CD4-positive, alpha-beta T cell (primary cell): ENCODE measurements at regions not wholly inside any gene's neighbourhood (a gene's known extent, or its start where the extent isn't known, plus 50 kb on each side); places are given as distances from the start of the nearest gene placed in this dataset.

Experiments
- ATAC-seq: fragments of 200-7000 bp; cut with Tn5 transposase; one replicate; pipeline ENCODE4 v1.10.0; 2022; ENCODE audit warnings: mild to moderate bottlenecking; ENCODE audit not compliant: poor library complexity
- CTCF ChIA-PET: fragments of 350-600 bp; sonication (Branson Sonifier 250); formaldehyde crosslinking; loops from one replicate; lab custom pipeline; 2021; ENCODE audit warnings: antibody characterized with exemption, inconsistent platforms; lab: Charles Lee
- POLR2A ChIA-PET: fragments of 350-600 bp; sonication (Branson Sonifier 250); formaldehyde crosslinking; loops from one replicate; lab custom pipeline; 2021; ENCODE audit warnings: antibody characterized with exemption, inconsistent platforms; lab: Charles Lee
- DNase-seq, 14 experiments: peaks; one replicate each; pipeline ENCODE4 v3.0.0-alpha.2; 2013 to 2020; ENCODE audit warnings: mixed read lengths in 2 of 14
- H3K27ac ChIP-seq, 2 donors: one replicate each; pipeline versions ENCODE4 v1.5.1 to v1.7.0; 2013; ENCODE audit warnings: low read length in 2 of 2, low read depth in 1 of 2, mild to moderate bottlenecking in 1 of 2
- H3K27me3 ChIP-seq, 2 experiments: 1 replicate in 1 of 2; 2 replicates in 1 of 2; pipeline versions ENCODE4 v1.6.1 to v1.7.0; 2013; ENCODE audit warnings: low read length in 2 of 2, control low read depth in 1 of 2, mild to moderate bottlenecking in 1 of 2, moderate library complexity in 1 of 2; ENCODE audit not compliant: insufficient read depth in 2 of 2, control insufficient read depth in 1 of 2
- H3K36me3 ChIP-seq: one replicate; pipeline ENCODE4 v1.6.1; 2013; ENCODE audit warnings: low read length, control low read depth; ENCODE audit not compliant: insufficient read depth
- H3K4me1 ChIP-seq: one replicate; pipeline ENCODE4 v1.6.1; 2013; ENCODE audit warnings: low read length, control low read depth; ENCODE audit not compliant: insufficient read depth
- H3K4me3 ChIP-seq: one replicate; pipeline ENCODE4 v1.5.1; 2013; ENCODE audit warnings: mild to moderate bottlenecking, low read length, moderate library complexity
- H3K9me3 ChIP-seq, 2 experiments: 1 replicate in 1 of 2; 2 replicates in 1 of 2; pipeline versions ENCODE4 v1.6.1 to v1.7.0; 2013; ENCODE audit warnings: low read length in 2 of 2, mild to moderate bottlenecking in 2 of 2, control low read depth in 1 of 2, moderate library complexity in 1 of 2; ENCODE audit not compliant: control insufficient read depth in 1 of 2, insufficient read depth in 1 of 2
- H3K27ac Mint-ChIP-seq: one replicate; pipeline ENCODE4 v1.8.0; 2020; ENCODE audit warnings: mixed read lengths
- H3K27me3 Mint-ChIP-seq: one replicate; pipeline ENCODE4 v1.8.0; 2021; ENCODE audit warnings: mixed read lengths
- H3K36me3 Mint-ChIP-seq: one replicate; pipeline ENCODE4 v1.8.0; 2021; ENCODE audit warnings: low read depth, mixed read lengths
- H3K4me1 Mint-ChIP-seq: one replicate; pipeline ENCODE4 v1.8.0; 2021; ENCODE audit warnings: low read depth, mixed read lengths
- H3K4me3 Mint-ChIP-seq: one replicate; pipeline ENCODE4 v1.8.0; 2020; ENCODE audit warnings: mild to moderate bottlenecking, mixed read lengths
- H3K9me3 Mint-ChIP-seq: one replicate; pipeline ENCODE4 v1.8.0; 2020; ENCODE audit warnings: mixed read lengths
- CTCF ChIP-seq: fragments of 200-600 bp; IDR thresholded peaks from one replicate; pipeline ENCODE4 v1.8.0; 2022; ENCODE audit warnings: antibody characterized with exemption, mild to moderate bottlenecking
- intact Hi-C, 2 experiments: fragments of 100-400 bp; cut with DNase I in 1 of 2; cut with micrococcal nuclease in 1 of 2; formaldehyde crosslinking; loops; one replicate each; pipeline versions ENCODE4 v1.15.1 to v1.9.0; 2023 to 2025; cut with DNase I, micrococcal nuclease

- H3K27me3 Mint-ChIP-seq: no peaks in the 10 kb centered on the region
- no peak overlapping the region for H3K27ac Mint-ChIP-seq
- no peak overlapping the region for H3K27ac ChIP-seq
- no peak for DNase-seq
- peaks cover 3% of the 10 kb centered on the region for H3K9me3 Mint-ChIP-seq
- intact Hi-C loops: no loop called here
- no peak overlapping the region for H3K4me3 ChIP-seq
- no peak for ATAC-seq
- no peaks in the 10 kb centered on the region for H3K36me3 Mint-ChIP-seq
- H3K4me1 Mint-ChIP-seq: no peaks in the 10 kb centered on the region
- H3K27me3 ChIP-seq: no peaks in the 10 kb centered on the region
- H3K9me3 ChIP-seq: no peaks in the 10 kb centered on the region
- TF ChIP-seq CTCF: no peak
- ChIA-PET POLR2A (no interaction called here), CTCF (no interaction called here)
- H3K36me3 ChIP-seq: no peaks in the 10 kb centered on the region
- no peak overlapping the region for H3K4me3 Mint-ChIP-seq
- no peaks in the 10 kb centered on the region for H3K4me1 ChIP-seq
These were observed 373.4 kb downstream of the LMX1A start for GRCh38 chr1:164983023-164983650.

- DNase-seq (no peak), ATAC-seq (no peak)
- intact Hi-C loops: no loop called here
- no peak for TF ChIP-seq CTCF
- Mint-ChIP-seq H3K36me3 (no peaks in the 10 kb centered on the region), H3K9me3 (peaks cover 3% of the 10 kb centered on the region), H3K27me3 (no peaks in the 10 kb centered on the region), H3K4me1 (no peaks in the 10 kb centered on the region), H3K4me3 (no peak overlapping the region), H3K27ac (no peak overlapping the region)
- no peaks in the 10 kb centered on the region for H3K4me1 ChIP-seq
- H3K36me3 ChIP-seq: no peaks in the 10 kb centered on the region
- H3K27me3 ChIP-seq: no peaks in the 10 kb centered on the region
- CTCF ChIA-PET: no interaction called here
- H3K27ac ChIP-seq: no peak overlapping the region
- H3K9me3 ChIP-seq: no peaks in the 10 kb centered on the region
- POLR2A ChIA-PET: no interaction called here
- no peak overlapping the region for H3K4me3 ChIP-seq
These were observed 374.0 kb downstream of the LMX1A start for GRCh38 chr1:164982545-164982944.

GRCh38 chr1:164977561-164977960, 379.0 kb downstream of the LMX1A start:
- H3K27me3 Mint-ChIP-seq: no peaks in the 10 kb centered on the region
- H3K36me3 Mint-ChIP-seq: no peaks in the 10 kb centered on the region
- ATAC-seq: no peak
- no peaks in the 10 kb centered on the region for H3K36me3 ChIP-seq
- no peak overlapping the region for H3K4me3 Mint-ChIP-seq
- no peak for DNase-seq
- peaks cover 2% of the 10 kb centered on the region for H3K9me3 Mint-ChIP-seq
- H3K27me3 ChIP-seq: no peaks in the 10 kb centered on the region
- CTCF ChIA-PET: no interaction called here
- no peak for TF ChIP-seq CTCF
- H3K4me1 ChIP-seq: no peaks in the 10 kb centered on the region
- POLR2A ChIA-PET: no interaction called here
- no peak overlapping the region for H3K4me3 ChIP-seq
- no peaks in the 10 kb centered on the region for H3K9me3 ChIP-seq
- H3K27ac Mint-ChIP-seq: no peak overlapping the region
- intact Hi-C loops: no loop called here
- H3K27ac ChIP-seq: no peak overlapping the region
- H3K4me1 Mint-ChIP-seq: no peaks in the 10 kb centered on the region
